NCI-H226 (cell line): ENCODE measurements at regions not wholly inside any gene's neighbourhood (a gene's known extent, or its start where the extent isn't known, plus 50 kb on each side); places are given as distances from the start of the nearest gene placed in this dataset.
"Not testable (repeated sequence)": the region's sequence is repeated elsewhere in the genome, so short reads cannot be mapped to it uniquely, and the experiment has no call there.

ENCODE experiments used
- DNase-seq: peaks from one replicate; pipeline ENCODE4 v3.0.0-alpha.2; 2015

GRCh38 chr2:215830304-215830703, 183.0 kb downstream of the MREG start:
- no peak for DNase-seq

GRCh38 chr2:215829261-215829660, 184.1 kb downstream of the MREG start:
- DNase-seq, result no peak

GRCh38 chr2:215828528-215829184, 184.7 kb downstream of the MREG start:
- DNase-seq, result peak; percentile 37

GRCh38 chr2:215826838-215827441, 186.4 kb downstream of the MREG start:
- no peak for DNase-seq

- no peak for DNase-seq
These were observed 187.0 kb downstream of the MREG start for GRCh38 chr2:215826376-215826775.

GRCh38 chr2:215825707-215826106, 187.6 kb downstream of the MREG start:
- no peak for DNase-seq

GRCh38 chr2:215821298-215821697, 192.1 kb downstream of the MREG start:
- not testable (repeated sequence) for DNase-seq

- DNase-seq, result not testable (repeated sequence)
These were observed 193.6 kb downstream of the MREG start for GRCh38 chr2:215819713-215820112.

- no peak for DNase-seq
These were observed 196.3 kb downstream of the MREG start for GRCh38 chr2:215817046-215817445.

GRCh38 chr2:215816424-215816823, 196.9 kb downstream of the MREG start:
- DNase-seq, result no peak

GRCh38 chr2:215815960-215816359, 197.4 kb downstream of the MREG start:
- no peak for DNase-seq

- DNase-seq, result peak; percentile 30
These were observed 200.4 kb downstream of the MREG start for GRCh38 chr2:215812966-215813365.

- DNase-seq, result no peak
These were observed 201.7 kb downstream of the MREG start for GRCh38 chr2:215811409-215812345.

- no peak for DNase-seq
These were observed 202.3 kb downstream of the MREG start for GRCh38 chr2:215811003-215811402.

GRCh38 chr2:215808996-215809395, 204.4 kb downstream of the MREG start:
- DNase-seq, result no peak

- no peak for DNase-seq
These were observed 205.2 kb downstream of the MREG start for GRCh38 chr2:215808194-215808593.

- DNase-seq, result no peak
These were observed 207.9 kb downstream of the MREG start for GRCh38 chr2:215805493-215805892.

GRCh38 chr2:215803150-215803549, 210.2 kb downstream of the MREG start:
- no peak for DNase-seq

GRCh38 chr2:215799194-215799593, 214.2 kb downstream of the MREG start:
- DNase-seq, result no peak

GRCh38 chr2:215797676-215798075, 215.7 kb downstream of the MREG start:
- no peak for DNase-seq

- DNase-seq, result peak; percentile 27
These were observed 217.1 kb downstream of the MREG start for GRCh38 chr2:215796140-215796855.

GRCh38 chr2:215794829-215795546, 218.4 kb downstream of the MREG start:
- DNase-seq, result no peak
